ENCODE measurements at regions not wholly inside any gene's neighbourhood (a gene's known extent, or its start where the extent isn't known, plus 50 kb on each side); places are given as distances from the start of the nearest gene placed in this dataset.

DNA sequence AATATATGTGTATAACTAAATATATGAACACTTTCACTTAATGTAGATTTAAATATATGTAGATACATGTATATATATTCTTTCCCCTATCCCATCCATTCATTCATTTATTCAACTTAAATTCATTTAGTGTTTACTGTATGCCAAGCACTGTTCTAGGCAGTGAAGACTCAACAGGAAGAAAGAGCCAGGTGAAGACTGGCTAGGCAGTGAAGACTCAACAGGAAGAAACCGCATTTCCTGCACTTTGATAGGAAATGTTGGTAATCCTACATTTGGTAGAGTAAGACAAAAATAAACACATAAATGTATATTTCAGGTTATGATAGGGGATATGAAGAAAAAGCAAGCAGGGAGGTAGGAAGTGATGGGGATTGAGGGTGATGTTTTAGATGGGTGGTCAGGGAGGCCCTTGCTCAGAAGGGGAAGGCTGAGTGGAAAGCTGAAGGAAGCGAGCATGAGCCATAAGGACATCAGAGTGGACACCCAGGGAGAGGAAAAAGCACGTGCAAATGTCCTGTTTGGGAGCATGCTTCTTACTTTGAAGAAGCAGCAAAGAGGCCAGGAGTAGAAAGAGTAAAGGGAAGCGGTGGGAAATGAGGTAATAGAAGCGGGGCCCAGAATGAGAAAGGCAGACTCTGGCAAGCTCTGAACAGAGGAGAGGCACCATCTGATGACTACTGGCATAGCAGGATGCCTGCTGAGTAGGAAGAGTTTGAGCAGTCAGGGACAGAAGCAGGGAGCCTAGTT lies 227.8 kb upstream of the MAP3K1 start:
- Histone ChIP-seq H4K91ac (ENCODE audit: insufficient read length, low read depth, low read length) (no peak overlapping the region), H3K23ac (ENCODE audit: insufficient read length, low read depth, low read length) (no peak overlapping the region), H3K4ac (ENCODE audit: low read depth, low read length) (no peak overlapping the region), H3K4me2 (ENCODE audit: insufficient read depth, insufficient read length, low read length) (no peak overlapping the region), H3K79me2 (ENCODE audit: insufficient read depth, low read length) (no peaks in the 10 kb centered on the region), H2BK20ac (ENCODE audit: low read depth, low read length, poor library complexity, severe bottlenecking) (no peak overlapping the region), H2BK12ac (ENCODE audit: insufficient read length, low read depth, low read length) (no peak overlapping the region), H3K27me3 (ENCODE audit: insufficient read depth, low read length) (no peaks in the 10 kb centered on the region), H4K5ac (ENCODE audit: insufficient read length, low read depth, low read length) (no peak overlapping the region), H4K8ac (replicated peaks; ENCODE audit: insufficient read length, low read depth, low read length) (no peak overlapping the region), H3K9me3 (ENCODE audit: control insufficient read depth, low read depth, low read length) (no peaks in the 10 kb centered on the region), H3T11ph (ENCODE audit: low read length) (no peak overlapping the region), H2BK120ac (ENCODE audit: low read depth, low read length, poor library complexity, severe bottlenecking) (no peak overlapping the region), H3K27ac (ENCODE audit: insufficient read length, low read depth, low read length) (no peak overlapping the region), H2BK5ac (ENCODE audit: insufficient read length, low read length) (no peak overlapping the region), H3K23me2 (ENCODE audit: insufficient read length, low read depth, low read length, poor library complexity, severe bottlenecking) (no peaks in the 10 kb centered on the region), H3K79me1 (ENCODE audit: insufficient read depth, low read depth, low read length, poor library complexity, severe bottlenecking) (no peaks in the 10 kb centered on the region), H3K18ac (ENCODE audit: insufficient read length, low read depth, low read length) (no peak overlapping the region), H2AFZ (ENCODE audit: low read length) (no peak overlapping the region), H3K56ac (ENCODE audit: insufficient read length, low read depth, low read length) (no peak overlapping the region), H3K14ac (ENCODE audit: insufficient read depth, low read length) (no peak overlapping the region), H4K20me1 (ENCODE audit: control insufficient read depth, insufficient read depth, insufficient read length) (no peaks in the 10 kb centered on the region), H3K4me1 (ENCODE audit: insufficient read depth, low read length) (no peaks in the 10 kb centered on the region), H2AK5ac (ENCODE audit: insufficient read length, low read length) (no peak overlapping the region), H2BK15ac (ENCODE audit: low read depth, low read length) (no peak overlapping the region), H3K9ac (ENCODE audit: extremely low read depth, insufficient read length, low read length) (no peak overlapping the region)
- Mint-ChIP-seq H3K4me1 (peaks cover 0 to 2% of the 10 kb centered on the region in 2 experiments; a peak in 1 of 4 replicates), H3K4me3 (no peak overlapping the region), H3K9me3 (peaks cover 0 to 5% of the 10 kb centered on the region in 2 experiments; a peak in 1 of 5 replicates), H3K36me3 (ENCODE audit: insufficient read depth in 1 of 3, low read depth in 3 of 3) (no peaks in the 10 kb centered on the region), H3K27me3 (ENCODE audit: low read depth) (no peaks in the 10 kb centered on the region), H3K27ac (no peak overlapping the region; a peak in 2 of 7 replicates)
- no peak for DNase-seq
- TF ChIP-seq, protein P1, sequence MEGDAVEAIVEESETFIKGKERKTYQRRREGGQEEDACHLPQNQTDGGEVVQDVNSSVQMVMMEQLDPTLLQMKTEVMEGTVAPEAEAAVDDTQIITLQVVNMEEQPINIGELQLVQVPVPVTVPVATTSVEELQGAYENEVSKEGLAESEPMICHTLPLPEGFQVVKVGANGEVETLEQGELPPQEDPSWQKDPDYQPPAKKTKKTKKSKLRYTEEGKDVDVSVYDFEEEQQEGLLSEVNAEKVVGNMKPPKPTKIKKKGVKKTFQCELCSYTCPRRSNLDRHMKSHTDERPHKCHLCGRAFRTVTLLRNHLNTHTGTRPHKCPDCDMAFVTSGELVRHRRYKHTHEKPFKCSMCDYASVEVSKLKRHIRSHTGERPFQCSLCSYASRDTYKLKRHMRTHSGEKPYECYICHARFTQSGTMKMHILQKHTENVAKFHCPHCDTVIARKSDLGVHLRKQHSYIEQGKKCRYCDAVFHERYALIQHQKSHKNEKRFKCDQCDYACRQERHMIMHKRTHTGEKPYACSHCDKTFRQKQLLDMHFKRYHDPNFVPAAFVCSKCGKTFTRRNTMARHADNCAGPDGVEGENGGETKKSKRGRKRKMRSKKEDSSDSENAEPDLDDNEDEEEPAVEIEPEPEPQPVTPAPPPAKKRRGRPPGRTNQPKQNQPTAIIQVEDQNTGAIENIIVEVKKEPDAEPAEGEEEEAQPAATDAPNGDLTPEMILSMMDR (conservative IDR thresholded peaks at IDR 0.05): no peak
- no CpG with 5 or more reads among the region's 5 CpGs for WGBS (ENCODE audit: extremely low coverage, insufficient read length, low lambda C conversion rate)

Measured in H9 (cell line).